ENCODE measurements at regions not wholly inside any gene's neighbourhood (a gene's known extent, or its start where the extent isn't known, plus 50 kb on each side); places are given as distances from the start of the nearest gene placed in this dataset.

DNA sequence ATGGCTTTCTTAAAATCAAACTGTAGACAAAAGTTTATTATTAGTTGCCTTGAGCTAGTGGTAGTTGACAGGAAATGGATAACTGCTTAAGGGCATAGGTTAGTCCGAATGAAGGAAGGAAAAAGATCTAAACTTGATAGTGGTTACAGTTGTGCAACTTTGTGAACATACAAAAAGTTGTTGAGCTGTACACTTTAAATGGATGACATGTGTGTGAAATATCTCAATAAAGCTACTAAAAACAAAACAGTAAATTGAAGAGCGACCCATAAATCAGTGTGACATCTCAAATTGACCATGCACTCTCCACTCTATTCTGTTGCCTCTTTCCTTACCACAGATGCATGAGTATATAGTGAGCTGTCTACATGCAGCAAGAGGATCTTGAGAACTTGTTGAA is 1757.8 kb downstream of the PCDH9 start:
- WGBS (ENCODE audit: insufficient coverage, insufficient replicate concordance, low lambda C conversion rate, missing lambda C conversion rate): 3% methylated on average over 2 of the region's 2 CpGs
- Histone ChIP-seq H3K4me2 (ENCODE audit: control insufficient read depth, insufficient read depth) (no peak overlapping the region), H3K27me3 (replicated peaks in 1 of 2; ENCODE audit: control insufficient read depth in 2 of 2, insufficient read depth in 2 of 2, low read length in 1 of 2) (no peaks in the 10 kb centered on the region), H3K9me3 (replicated peaks; ENCODE audit: control insufficient read depth, insufficient read depth, low read length) (no peaks in the 10 kb centered on the region), H3K36me3 (ENCODE audit: control insufficient read depth in 2 of 2, insufficient read depth in 2 of 2, low read length in 1 of 2) (no peaks in the 10 kb centered on the region), H3K79me2 (ENCODE audit: control insufficient read depth, insufficient read depth, low read length) (no peaks in the 10 kb centered on the region), H3K9ac (ENCODE audit: control insufficient read depth, insufficient read depth, low read length) (no peak overlapping the region), H2AFZ (ENCODE audit: control insufficient read depth, low read depth, low read length) (no peak overlapping the region), H3K4me1 (ENCODE audit: control insufficient read depth, insufficient read depth, low read length) (no peaks in the 10 kb centered on the region), H4K20me1 (ENCODE audit: control insufficient read depth, insufficient read depth) (no peaks in the 10 kb centered on the region), H3K27ac (ENCODE audit: control insufficient read depth, insufficient read depth) (no peak overlapping the region), H3K4me3 (no peak overlapping the region)
- RAD21 ChIA-PET (ENCODE audit: unreplicated experiment): no interaction called here
- in situ Hi-C loops (cut with MboI) (no loop called here), intact Hi-C loops (cut with micrococcal nuclease; ENCODE audit: unreplicated experiment) (no loop called here)
- ATAC-seq (no peak), DNase-seq (ENCODE audit: low read depth, low spot score) (no peak), FAIRE-seq (no peak)
- TF ChIP-seq RFX5 (IDR thresholded peaks at IDR 0.05; ENCODE audit: low read depth, low read length) (no peak), TCF12 (IDR thresholded peaks at IDR 0.05; ENCODE audit: low read depth, low read length) (no peak), PML (IDR thresholded peaks at IDR 0.05; ENCODE audit: low read length) (no peak), MLLT1 (IDR thresholded peaks at IDR 0.05) (no peak), ASH2L (IDR thresholded peaks at IDR 0.05; ENCODE audit: borderline replicate concordance, low read depth) (no peak), POLR2AphosphoS2 (IDR thresholded peaks at IDR 0.05; ENCODE audit: low read depth, low read length) (no peak), ZSCAN29 (IDR thresholded peaks at IDR 0.05) (no peak)
- TF ChIP-seq, protein P1, sequence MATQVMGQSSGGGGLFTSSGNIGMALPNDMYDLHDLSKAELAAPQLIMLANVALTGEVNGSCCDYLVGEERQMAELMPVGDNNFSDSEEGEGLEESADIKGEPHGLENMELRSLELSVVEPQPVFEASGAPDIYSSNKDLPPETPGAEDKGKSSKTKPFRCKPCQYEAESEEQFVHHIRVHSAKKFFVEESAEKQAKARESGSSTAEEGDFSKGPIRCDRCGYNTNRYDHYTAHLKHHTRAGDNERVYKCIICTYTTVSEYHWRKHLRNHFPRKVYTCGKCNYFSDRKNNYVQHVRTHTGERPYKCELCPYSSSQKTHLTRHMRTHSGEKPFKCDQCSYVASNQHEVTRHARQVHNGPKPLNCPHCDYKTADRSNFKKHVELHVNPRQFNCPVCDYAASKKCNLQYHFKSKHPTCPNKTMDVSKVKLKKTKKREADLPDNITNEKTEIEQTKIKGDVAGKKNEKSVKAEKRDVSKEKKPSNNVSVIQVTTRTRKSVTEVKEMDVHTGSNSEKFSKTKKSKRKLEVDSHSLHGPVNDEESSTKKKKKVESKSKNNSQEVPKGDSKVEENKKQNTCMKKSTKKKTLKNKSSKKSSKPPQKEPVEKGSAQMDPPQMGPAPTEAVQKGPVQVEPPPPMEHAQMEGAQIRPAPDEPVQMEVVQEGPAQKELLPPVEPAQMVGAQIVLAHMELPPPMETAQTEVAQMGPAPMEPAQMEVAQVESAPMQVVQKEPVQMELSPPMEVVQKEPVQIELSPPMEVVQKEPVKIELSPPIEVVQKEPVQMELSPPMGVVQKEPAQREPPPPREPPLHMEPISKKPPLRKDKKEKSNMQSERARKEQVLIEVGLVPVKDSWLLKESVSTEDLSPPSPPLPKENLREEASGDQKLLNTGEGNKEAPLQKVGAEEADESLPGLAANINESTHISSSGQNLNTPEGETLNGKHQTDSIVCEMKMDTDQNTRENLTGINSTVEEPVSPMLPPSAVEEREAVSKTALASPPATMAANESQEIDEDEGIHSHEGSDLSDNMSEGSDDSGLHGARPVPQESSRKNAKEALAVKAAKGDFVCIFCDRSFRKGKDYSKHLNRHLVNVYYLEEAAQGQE (IDR thresholded peaks at IDR 0.05; ENCODE audit: low read depth, low read length): no peak
- no TSS peak for BruUV-seq (replicated peaks)
- SMC1A ChIA-PET (ENCODE audit: uncharacterized antibody, unreplicated experiment): interaction anchor here (0.8 to 1.6 kb wide), 4 partner anchors 13 to 146 kb away, joined by 3 read pairs; no protein-coding TSS in a partner anchor
- POLR2A ChIA-PET: no interaction called here
- CTCF ChIA-PET: no interaction called here
